Endothelial cell of umbilical vein (primary cell): ENCODE measurements at regions not wholly inside any gene's neighbourhood (a gene's known extent, or its start where the extent isn't known, plus 50 kb on each side); places are given as distances from the start of the nearest gene placed in this dataset.

Source experiments
- CTCF ChIP-seq, 2 donors: IDR thresholded peaks; 1 replicate in 1 of 2; 2 replicates in 1 of 2; pipeline ENCODE4 v1.5.1; 2011; ENCODE audit warnings: low read length in 2 of 2, mild to moderate bottlenecking in 2 of 2, moderate library complexity in 2 of 2, control low read depth in 1 of 2, inconsistent platforms in 1 of 2, low read depth in 1 of 2; ENCODE audit not compliant: insufficient read depth in 1 of 2; ENCODE audit errors: extremely low read depth in 1 of 2
- EZH2 ChIP-seq: IDR thresholded peaks from 2 replicates; pipeline ENCODE4 v1.6.1; 2012; ENCODE audit warnings: borderline replicate concordance, low read depth, mild to moderate bottlenecking, moderate library complexity, low read length, inconsistent platforms; ENCODE audit not compliant: severe bottlenecking
- FOS ChIP-seq: IDR thresholded peaks from 2 replicates; pipeline ENCODE4 v1.6.1; 2011; ENCODE audit warnings: mild to moderate bottlenecking, low read length, moderate library complexity, borderline replicate concordance; ENCODE audit not compliant: insufficient read depth
- GATA2 ChIP-seq: IDR thresholded peaks from 2 replicates; pipeline ENCODE4 v1.7.0; 2011; ENCODE audit warnings: low read depth, mild to moderate bottlenecking, moderate library complexity, mixed read lengths, low read length; ENCODE audit not compliant: insufficient read length, insufficient read depth
- JUN ChIP-seq: IDR thresholded peaks from 2 replicates; pipeline ENCODE4 v1.6.1; 2011; ENCODE audit warnings: borderline replicate concordance, low read depth; ENCODE audit not compliant: insufficient read length, insufficient read depth
- MAX ChIP-seq: IDR thresholded peaks from 2 replicates; pipeline ENCODE4 v1.6.1; 2011; ENCODE audit not compliant: insufficient read depth, insufficient read length
- MYC ChIP-seq: IDR thresholded peaks from one replicate; pipeline ENCODE4 v1.6.1; 2011; ENCODE audit warnings: mild to moderate bottlenecking, low read depth, low read length
- POLR2A ChIP-seq: IDR thresholded peaks from 2 replicates; pipeline ENCODE4 v1.6.1; 2012; ENCODE audit warnings: low read depth, mild to moderate bottlenecking, control low read depth, low read length
- POLR2AphosphoS5 ChIP-seq: IDR thresholded peaks from 2 replicates; pipeline ENCODE4 v1.6.1; 2012; ENCODE audit warnings: low read depth, mild to moderate bottlenecking, control low read depth, low read length, moderate library complexity; ENCODE audit not compliant: insufficient read depth

GRCh38 chr4:114257501-114257900 is 278.1 kb upstream of the ARSJ start:
- no peak for TF ChIP-seq CTCF (IDR thresholded peaks at IDR 0.05; ENCODE audit: extremely low read depth in 1 of 2, insufficient read depth in 1 of 2, low read depth in 1 of 2, low read length in 2 of 2)
- TF ChIP-seq POLR2A: no peak
- TF ChIP-seq JUN: no peak
- no peak for TF ChIP-seq EZH2
- no peak for TF ChIP-seq POLR2AphosphoS5
- no peak for TF ChIP-seq FOS
- TF ChIP-seq MAX: no peak
- no peak for TF ChIP-seq GATA2
- TF ChIP-seq MYC: no peak
